GM10266 (cell line): ENCODE measurements at regions not wholly inside any gene's neighbourhood (a gene's known extent, or its start where the extent isn't known, plus 50 kb on each side); places are given as distances from the start of the nearest gene placed in this dataset.

Source experiments
- DNase-seq: peaks from one replicate; pipeline ENCODE4 v3.0.0; 2012; ENCODE audit errors: extremely low spot score
- TF ChIP-seq, protein P1 (sequence below): IDR thresholded peaks from 2 replicates; pipeline ENCODE4 v1.5.1; 2012; ENCODE audit warnings: mild to moderate bottlenecking, low read depth; ENCODE audit not compliant: control insufficient read depth, insufficient read depth; ENCODE audit errors: missing control alignments

- no peak for DNase-seq
- TF ChIP-seq, protein P1, sequence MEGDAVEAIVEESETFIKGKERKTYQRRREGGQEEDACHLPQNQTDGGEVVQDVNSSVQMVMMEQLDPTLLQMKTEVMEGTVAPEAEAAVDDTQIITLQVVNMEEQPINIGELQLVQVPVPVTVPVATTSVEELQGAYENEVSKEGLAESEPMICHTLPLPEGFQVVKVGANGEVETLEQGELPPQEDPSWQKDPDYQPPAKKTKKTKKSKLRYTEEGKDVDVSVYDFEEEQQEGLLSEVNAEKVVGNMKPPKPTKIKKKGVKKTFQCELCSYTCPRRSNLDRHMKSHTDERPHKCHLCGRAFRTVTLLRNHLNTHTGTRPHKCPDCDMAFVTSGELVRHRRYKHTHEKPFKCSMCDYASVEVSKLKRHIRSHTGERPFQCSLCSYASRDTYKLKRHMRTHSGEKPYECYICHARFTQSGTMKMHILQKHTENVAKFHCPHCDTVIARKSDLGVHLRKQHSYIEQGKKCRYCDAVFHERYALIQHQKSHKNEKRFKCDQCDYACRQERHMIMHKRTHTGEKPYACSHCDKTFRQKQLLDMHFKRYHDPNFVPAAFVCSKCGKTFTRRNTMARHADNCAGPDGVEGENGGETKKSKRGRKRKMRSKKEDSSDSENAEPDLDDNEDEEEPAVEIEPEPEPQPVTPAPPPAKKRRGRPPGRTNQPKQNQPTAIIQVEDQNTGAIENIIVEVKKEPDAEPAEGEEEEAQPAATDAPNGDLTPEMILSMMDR, result no peak
Measured at GRCh38 chr11:121770939-121771595, 318.3 kb upstream of the SORL1-AS1 start.

GRCh38 chr11:121769191-121769590, 316.4 kb upstream of the SORL1-AS1 start:
- DNase-seq, result no peak
- TF ChIP-seq, protein P1, result no peak

DNA sequence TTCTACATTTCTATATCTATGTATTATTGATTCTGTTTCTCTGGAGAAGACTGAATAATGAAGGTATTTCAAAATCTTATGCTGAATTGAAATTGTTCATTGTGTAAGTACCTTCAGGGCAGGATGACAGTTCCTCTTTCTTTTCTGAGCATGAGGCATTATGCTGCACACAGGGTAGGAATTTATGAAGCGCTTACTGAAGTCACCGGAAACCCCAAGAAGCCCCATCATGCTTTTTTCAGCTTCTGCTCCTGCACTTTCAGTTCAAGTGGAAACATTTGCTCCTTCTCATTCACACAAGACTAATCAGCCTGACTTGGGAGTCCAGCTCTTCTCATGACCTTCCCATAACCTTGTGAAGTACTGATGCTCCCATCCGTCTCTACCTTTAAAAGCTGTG, 314.7 kb upstream of the SORL1-AS1 start:
- TF ChIP-seq, protein P1, result no peak
- DNase-seq, result peak; percentile 58

DNA sequence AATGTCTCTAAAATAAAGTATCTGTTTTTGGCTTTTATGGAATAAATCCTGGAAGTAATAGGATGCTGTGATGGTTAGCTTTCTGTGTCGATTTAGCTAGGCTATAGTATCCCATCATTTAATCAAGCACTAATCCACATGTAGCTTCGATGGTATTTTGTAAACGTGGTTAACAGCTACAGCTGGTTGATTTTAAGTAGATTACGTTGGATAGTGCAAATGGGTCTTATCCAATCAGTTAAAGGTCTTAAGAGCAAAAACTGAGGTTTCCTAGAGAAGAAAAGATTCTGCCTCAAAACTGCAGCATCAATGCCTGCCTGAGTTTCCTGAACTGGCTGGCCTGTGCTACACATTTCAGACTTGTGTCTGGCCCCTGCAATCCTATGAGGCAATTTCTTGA, 314.2 kb upstream of the SORL1-AS1 start:
- TF ChIP-seq, protein P1, result no peak
- no peak for DNase-seq

DNA sequence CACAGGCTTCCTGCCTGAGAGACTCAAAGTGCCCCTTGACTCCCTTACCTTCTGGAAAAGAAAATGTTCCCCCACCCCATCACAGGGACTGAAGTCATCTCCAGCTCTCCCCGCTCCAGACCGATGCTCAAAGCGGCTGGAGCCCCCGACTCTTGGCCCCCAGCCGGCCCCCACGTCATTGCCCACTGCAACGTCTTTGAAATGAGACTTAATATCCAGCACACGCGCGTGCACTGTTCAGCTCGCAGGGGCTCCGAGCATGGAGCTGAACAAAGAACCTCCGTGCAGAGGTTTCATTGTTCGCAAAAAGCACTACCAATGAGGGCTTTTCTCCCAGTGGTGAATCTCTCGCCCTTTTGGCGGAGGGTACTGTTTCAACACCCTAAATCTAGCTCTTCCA, 313.4 kb upstream of the SORL1-AS1 start:
- TF ChIP-seq, protein P1, result no peak
- DNase-seq, result no peak

- TF ChIP-seq, protein P1, result no peak
- peak; percentile 36 for DNase-seq
Measured at GRCh38 chr11:121763526-121763925, 310.8 kb upstream of the SORL1-AS1 start.

DNA sequence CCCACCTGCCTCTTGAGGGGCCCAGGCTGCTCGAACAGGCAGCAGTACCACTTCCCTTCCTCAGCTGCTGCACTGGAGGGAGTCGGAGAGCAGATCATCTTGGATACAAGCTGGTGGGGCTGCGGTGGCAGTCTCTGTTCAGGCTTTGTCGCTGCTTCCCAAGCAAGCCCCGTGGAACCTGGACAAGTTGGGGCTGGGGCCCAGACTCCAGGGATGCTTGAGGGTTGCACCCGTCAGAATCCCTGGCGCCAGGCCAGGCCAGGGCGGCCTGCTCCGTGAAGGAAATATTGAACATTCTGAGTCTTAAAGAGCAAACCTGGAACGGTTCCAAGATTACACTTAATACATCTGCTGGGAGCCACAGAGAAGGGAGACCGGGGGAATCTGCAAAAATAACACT, 310.1 kb upstream of the SORL1-AS1 start:
- DNase-seq, result no peak
- TF ChIP-seq, protein P1, result no peak
